ENCODE measurements at regions not wholly inside any gene's neighbourhood (a gene's known extent, or its start where the extent isn't known, plus 50 kb on each side); places are given as distances from the start of the nearest gene placed in this dataset.

DNA sequence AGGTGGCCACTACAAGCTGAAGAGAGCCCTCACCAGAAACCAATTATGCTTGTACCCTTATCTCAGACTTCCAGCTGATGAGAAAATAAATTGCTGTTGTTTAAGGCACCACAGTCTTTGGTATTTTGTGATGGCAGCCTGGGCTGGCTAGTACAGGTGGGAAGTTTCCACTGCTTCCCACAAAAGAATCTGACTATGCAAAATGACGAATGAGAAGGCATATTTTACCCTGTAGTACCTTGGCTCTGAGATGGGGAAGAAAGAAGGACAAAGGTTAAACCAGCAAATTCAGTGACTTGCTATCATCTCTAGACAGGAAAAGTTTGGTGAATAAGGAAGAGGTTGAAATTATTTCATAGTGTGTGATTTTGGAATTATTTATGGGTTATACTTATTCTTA, 112.8 kb upstream of the ELL2 start:
- POLR2A ChIA-PET, result no interaction called here
- Histone ChIP-seq H3K36me3 (ENCODE audit: control insufficient read depth, insufficient read depth, low read length) (no peaks in the 10 kb centered on the region), H3K27ac (ENCODE audit: low read length) (peak overlapping the region; percentile 60; the same call in 1 of the 2 replicates), H3K27me3 (ENCODE audit: control insufficient read depth, insufficient read depth, low read length) (no peaks in the 10 kb centered on the region), H3K9me3 (ENCODE audit: control insufficient read depth, insufficient read depth, low read depth, low read length) (no peaks in the 10 kb centered on the region), H3K4me3 (ENCODE audit: low read depth in 2 of 2, low read length in 2 of 2) (no peak overlapping the region), H3K4me1 (ENCODE audit: control insufficient read depth, insufficient read depth, low read length) (peaks cover 4% of the 10 kb centered on the region; the same call in 1 of the 2 replicates)
- intact Hi-C loops (cut with micrococcal nuclease; ENCODE audit: unreplicated experiment), result no loop called here
- no TSS peak for BruUV-seq (replicated peaks)
- no peak for DNase-seq (ENCODE audit: low read depth, low spot score)
- CTCF ChIA-PET, result no interaction called here
- no peak for TF ChIP-seq SIN3A (IDR thresholded peaks at IDR 0.05; ENCODE audit: borderline replicate concordance, insufficient read depth, low read depth, low read length)
- TF ChIP-seq REST (IDR thresholded peaks at IDR 0.05; ENCODE audit: insufficient read depth in 1 of 2, low read depth in 2 of 2, low read length in 1 of 2), result no peak
- no peak for TF ChIP-seq POLR2AphosphoS5 (IDR thresholded peaks at IDR 0.05; ENCODE audit: low read depth, low read length)
- no peak for TF ChIP-seq CTCF (IDR thresholded peaks at IDR 0.05)
- TF ChIP-seq TCF7L2 (IDR thresholded peaks at IDR 0.05; ENCODE audit: low read depth, low read length), result no peak
- no peak for ATAC-seq
- in situ Hi-C loops (cut with HindIII; ENCODE audit: low pct_unique_long_range_greater_than_20kb, low sequenced_read_pairs), result no loop called here

- no peak for TF ChIP-seq REST (IDR thresholded peaks at IDR 0.05; ENCODE audit: insufficient read depth in 1 of 2, low read depth in 2 of 2, low read length in 1 of 2)
- no peak for TF ChIP-seq POLR2AphosphoS5 (IDR thresholded peaks at IDR 0.05; ENCODE audit: low read depth, low read length)
- TF ChIP-seq CTCF (IDR thresholded peaks at IDR 0.05), result no peak
- TF ChIP-seq TCF7L2 (IDR thresholded peaks at IDR 0.05; ENCODE audit: low read depth, low read length), result no peak
- no peak for TF ChIP-seq SIN3A (IDR thresholded peaks at IDR 0.05; ENCODE audit: borderline replicate concordance, insufficient read depth, low read depth, low read length)
- DNase-seq (ENCODE audit: low read depth, low spot score) (no peak), ATAC-seq (no peak)
- Histone ChIP-seq H3K36me3 (ENCODE audit: control insufficient read depth, insufficient read depth, low read length) (no peaks in the 10 kb centered on the region), H3K4me1 (ENCODE audit: control insufficient read depth, insufficient read depth, low read length) (peaks cover 4% of the 10 kb centered on the region), H3K27ac (ENCODE audit: low read length) (no peak overlapping the region; the same call in 1 of the 2 replicates), H3K4me3 (ENCODE audit: low read depth in 2 of 2, low read length in 2 of 2) (no peak overlapping the region), H3K27me3 (ENCODE audit: control insufficient read depth, insufficient read depth, low read length) (no peaks in the 10 kb centered on the region), H3K9me3 (ENCODE audit: control insufficient read depth, insufficient read depth, low read depth, low read length) (no peaks in the 10 kb centered on the region)
- CTCF ChIA-PET, result no interaction called here
- in situ Hi-C loops (cut with HindIII; ENCODE audit: low pct_unique_long_range_greater_than_20kb, low sequenced_read_pairs) (no loop called here), intact Hi-C loops (cut with micrococcal nuclease; ENCODE audit: unreplicated experiment) (no loop called here)
- POLR2A ChIA-PET, result interaction anchor here (0.6 kb wide), 1 partner anchor 25 kb away, joined by 5 read pairs; no protein-coding TSS in a partner anchor
- no TSS peak for BruUV-seq (replicated peaks)
Measured at GRCh38 chr5:96072791-96073165, 111.1 kb upstream of the ELL2 start.
